ENCODE measurements at regions not wholly inside any gene's neighbourhood (a gene's known extent, or its start where the extent isn't known, plus 50 kb on each side); places are given as distances from the start of the nearest gene placed in this dataset.

DNA sequence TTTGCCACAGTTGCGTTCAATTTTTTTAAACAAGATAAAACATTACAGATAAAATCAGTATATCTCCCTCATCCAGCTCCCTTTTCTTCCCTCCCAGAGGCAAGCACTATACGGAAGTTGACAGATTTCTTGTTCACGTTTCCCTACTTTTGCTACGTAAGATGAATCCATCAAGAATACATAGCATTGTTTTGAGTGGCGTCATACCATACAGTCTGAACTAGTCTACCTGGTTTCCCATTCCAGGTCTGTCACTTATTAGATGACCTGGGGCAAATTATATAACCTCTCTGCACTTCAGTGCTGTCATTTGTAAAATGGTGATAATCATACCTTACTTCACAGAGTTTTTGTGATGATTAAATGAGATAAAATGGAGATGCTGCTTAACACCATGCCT, 184.3 kb upstream of the SOX4 start:
- TF ChIP-seq, protein P1, sequence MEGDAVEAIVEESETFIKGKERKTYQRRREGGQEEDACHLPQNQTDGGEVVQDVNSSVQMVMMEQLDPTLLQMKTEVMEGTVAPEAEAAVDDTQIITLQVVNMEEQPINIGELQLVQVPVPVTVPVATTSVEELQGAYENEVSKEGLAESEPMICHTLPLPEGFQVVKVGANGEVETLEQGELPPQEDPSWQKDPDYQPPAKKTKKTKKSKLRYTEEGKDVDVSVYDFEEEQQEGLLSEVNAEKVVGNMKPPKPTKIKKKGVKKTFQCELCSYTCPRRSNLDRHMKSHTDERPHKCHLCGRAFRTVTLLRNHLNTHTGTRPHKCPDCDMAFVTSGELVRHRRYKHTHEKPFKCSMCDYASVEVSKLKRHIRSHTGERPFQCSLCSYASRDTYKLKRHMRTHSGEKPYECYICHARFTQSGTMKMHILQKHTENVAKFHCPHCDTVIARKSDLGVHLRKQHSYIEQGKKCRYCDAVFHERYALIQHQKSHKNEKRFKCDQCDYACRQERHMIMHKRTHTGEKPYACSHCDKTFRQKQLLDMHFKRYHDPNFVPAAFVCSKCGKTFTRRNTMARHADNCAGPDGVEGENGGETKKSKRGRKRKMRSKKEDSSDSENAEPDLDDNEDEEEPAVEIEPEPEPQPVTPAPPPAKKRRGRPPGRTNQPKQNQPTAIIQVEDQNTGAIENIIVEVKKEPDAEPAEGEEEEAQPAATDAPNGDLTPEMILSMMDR (conservative IDR thresholded peaks at IDR 0.05; ENCODE audit: low read depth, low read length), result no peak
- no peak for TF ChIP-seq EZH2 (IDR thresholded peaks at IDR 0.05; ENCODE audit: low read length, unreplicated experiment)
